IMR-90 (cell line): ENCODE measurements at regions not wholly inside any gene's neighbourhood (a gene's known extent, or its start where the extent isn't known, plus 50 kb on each side); places are given as distances from the start of the nearest gene placed in this dataset.

Experiments
- ATAC-seq: fragments of 200-7000 bp; cut with Tn5 transposase; 2 replicates; pipeline ENCODE4 v1.9.1; 2020; ENCODE audit warnings: low read depth, mild to moderate bottlenecking, moderate library complexity
- BruUV-seq: library from RNA; stranded (reverse); fragments of 400-500 nt; replicated peaks from 2 replicates; lab custom pipeline; 2021; lab: Mats Ljungman, UMichigan
- CTCF ChIA-PET: fragments of 300-600 bp; formaldehyde crosslinking; extraction: SDS; loops from one replicate; lab custom pipeline; 2021; ENCODE audit warnings: antibody characterized with exemption; lab: Yijun Ruan, JAX
- POLR2A ChIA-PET: fragments of 300-600 bp; sonication (Branson Sonifier 250); formaldehyde crosslinking; loops from one replicate; lab custom pipeline; 2022; ENCODE audit warnings: antibody characterized with exemption; ENCODE audit not compliant: unreplicated experiment; lab: Charles Lee
- DNase-seq: peaks from one replicate; pipeline ENCODE4 v3.0.0; 2013
- H2AFZ ChIP-seq: replicated peaks from 2 replicates; pipeline ENCODE3; 2013; ENCODE audit warnings: low read length, mild to moderate bottlenecking; ENCODE audit not compliant: poor library complexity
- H2AK5ac ChIP-seq: 2 replicates; pipeline ENCODE4 v1.6.1; 2013; ENCODE audit warnings: low read depth, low read length, inconsistent platforms
- H2AK9ac ChIP-seq: replicated peaks from 2 replicates; pipeline ENCODE3; 2013; ENCODE audit warnings: mild to moderate bottlenecking, low read depth, low read length, moderate library complexity; ENCODE audit not compliant: poor library complexity
- H2BK120ac ChIP-seq: 2 replicates; pipeline ENCODE4 v1.6.1; 2013; ENCODE audit warnings: low read depth, low read length, inconsistent platforms
- H2BK15ac ChIP-seq: 3 replicates; pipeline ENCODE4 v1.6.1; 2013; ENCODE audit warnings: low read depth, low read length, inconsistent platforms
- H2BK20ac ChIP-seq: 2 replicates; pipeline ENCODE4 v1.6.1; 2013; ENCODE audit warnings: low read depth, mild to moderate bottlenecking, inconsistent platforms, low read length, moderate library complexity
- H2BK5ac ChIP-seq: 2 replicates; pipeline ENCODE4 v1.6.1; 2013; ENCODE audit warnings: mild to moderate bottlenecking, low read depth, low read length, inconsistent platforms; ENCODE audit not compliant: poor library complexity, severe bottlenecking
- H3K14ac ChIP-seq: replicated peaks from 2 replicates; pipeline ENCODE4 v1.6.1; 2013; ENCODE audit warnings: low read depth, low read length, inconsistent platforms
- H3K18ac ChIP-seq: 2 replicates; pipeline ENCODE4 v1.6.1; 2013; ENCODE audit warnings: low read depth, low read length, control low read depth
- H3K23ac ChIP-seq: 2 replicates; pipeline ENCODE4 v1.6.1; 2013; ENCODE audit warnings: low read depth, low read length, inconsistent platforms
- H3K27ac ChIP-seq: 2 replicates; pipeline ENCODE4 v1.5.1; 2013; ENCODE audit warnings: mild to moderate bottlenecking, control low read depth, low read length; ENCODE audit not compliant: insufficient read depth
- H3K27me3 ChIP-seq: 2 replicates; pipeline ENCODE4 v1.6.1; 2013; ENCODE audit warnings: low read length; ENCODE audit not compliant: control insufficient read depth, insufficient read depth
- H3K36me3 ChIP-seq: 2 replicates; pipeline ENCODE4 v1.6.1; 2013; ENCODE audit warnings: low read length, mixed read lengths; ENCODE audit not compliant: control insufficient read depth, insufficient read depth
- H3K4ac ChIP-seq: 2 replicates; pipeline ENCODE4 v1.6.1; 2013; ENCODE audit warnings: low read depth, low read length, inconsistent platforms
- H3K4me1 ChIP-seq: 2 replicates; pipeline ENCODE4 v1.6.1; 2013; ENCODE audit warnings: low read length, mixed read lengths; ENCODE audit not compliant: control insufficient read depth, insufficient read depth
- H3K4me2 ChIP-seq: 2 replicates; pipeline ENCODE4 v1.6.1; 2013; ENCODE audit warnings: low read depth, mild to moderate bottlenecking, control low read depth, low read length, moderate library complexity
- H3K4me3 ChIP-seq: 2 replicates; pipeline ENCODE4 v1.5.1; 2013; ENCODE audit warnings: low read depth, mild to moderate bottlenecking, control low read depth, low read length, moderate library complexity; ENCODE audit not compliant: insufficient read depth
- H3K56ac ChIP-seq: 2 replicates; pipeline ENCODE4 v1.6.1; 2013; ENCODE audit warnings: low read length, inconsistent platforms; ENCODE audit not compliant: insufficient read depth; ENCODE audit errors: extremely low read depth
- H3K79me1 ChIP-seq, 2 experiments: 2 replicates each; pipeline ENCODE4 v1.6.1; 2013; ENCODE audit warnings: low read length in 2 of 2, inconsistent platforms in 1 of 2, low read depth in 1 of 2
- H3K9ac ChIP-seq: 2 replicates; pipeline ENCODE4 v1.6.1; 2013; ENCODE audit warnings: low read depth, low read length, control low read depth
- H3K9me1 ChIP-seq: 2 replicates; pipeline ENCODE4 v1.6.1; 2013; ENCODE audit warnings: low read length, inconsistent platforms; ENCODE audit not compliant: insufficient read depth
- H3K9me3 ChIP-seq: 2 replicates; pipeline ENCODE4 v1.6.1; 2013; ENCODE audit warnings: low read length; ENCODE audit not compliant: control insufficient read depth, insufficient read depth
- H4K20me1 ChIP-seq: 2 replicates; pipeline ENCODE4 v1.6.1; 2013; ENCODE audit warnings: low read length, inconsistent platforms; ENCODE audit not compliant: insufficient read depth
- H4K5ac ChIP-seq: 2 replicates; pipeline ENCODE4 v1.6.1; 2013; ENCODE audit warnings: mild to moderate bottlenecking, low read depth, low read length, control low read depth
- H4K8ac ChIP-seq, 2 experiments: 2 replicates each; pipeline ENCODE4 v1.6.1; 2013; ENCODE audit warnings: low read depth in 2 of 2, low read length in 2 of 2, control low read depth in 1 of 2, inconsistent platforms in 1 of 2
- H4K91ac ChIP-seq: 2 replicates; pipeline ENCODE4 v1.6.1; 2013; ENCODE audit warnings: low read depth, low read length, inconsistent platforms; ENCODE audit not compliant: insufficient read depth
- CHD1 ChIP-seq: IDR thresholded peaks from 2 replicates; pipeline ENCODE4 v1.6.1; 2012; ENCODE audit warnings: low read depth, low read length, improper control_type of control experiment
- ELK1 ChIP-seq: fragments of 150-350 bp; IDR thresholded peaks from 2 replicates; pipeline ENCODE4 v1.6.1; 2016; ENCODE audit warnings: low read depth, mild to moderate bottlenecking, low read length, moderate library complexity, borderline replicate concordance
- FOS ChIP-seq: fragments of 150-350 bp; IDR thresholded peaks from 2 replicates; pipeline ENCODE4 v1.6.1; 2016; ENCODE audit warnings: low read depth, low read length
- MAFK ChIP-seq: IDR thresholded peaks from 2 replicates; pipeline ENCODE4 v1.6.1; 2012; ENCODE audit warnings: low read depth, low read length, improper control_type of control experiment
- POLR2A ChIP-seq: IDR thresholded peaks from 2 replicates; pipeline ENCODE4 v1.6.1; 2012; ENCODE audit warnings: mild to moderate bottlenecking, low read depth, low read length
- RAD21 ChIP-seq: IDR thresholded peaks from 2 replicates; pipeline ENCODE4 v1.6.1; 2012; ENCODE audit warnings: low read length, improper control_type of control experiment
- RFX5 ChIP-seq: IDR thresholded peaks from 2 replicates; pipeline ENCODE4 v1.8.0; 2012; ENCODE audit warnings: low read depth, mild to moderate bottlenecking, low read length, moderate library complexity
- USF2 ChIP-seq: fragments of 150-350 bp; IDR thresholded peaks from 2 replicates; pipeline ENCODE4 v1.6.1; 2017; ENCODE audit warnings: mild to moderate bottlenecking, antibody characterized with exemption, low read length, low read depth
- WGBS, 2 experiments: methylation state at CpG; one replicate each; pipeline versions ENCODE4 v1.1.5 to v1.1.7; 2013; ENCODE audit warnings: missing lambda C conversion rate in 2 of 2; ENCODE audit not compliant: insufficient read length in 1 of 2; ENCODE audit errors: extremely low coverage in 2 of 2; 5-methylcytosine and 5-hydroxymethylcytosine counted together
- dilution Hi-C: fragments of 300-500 bp; cut with HindIII; formaldehyde crosslinking; loops from one replicate; pipeline ENCODE4 v1.14.3; 2018; ENCODE audit warnings: low sequenced_read_pairs; ENCODE audit not compliant: unreplicated experiment
- in situ Hi-C: fragments of 300-500 bp; cut with MboI; formaldehyde crosslinking; loops from 3 replicates; pipeline ENCODE4 v1.14.3; 2019; ENCODE audit warnings: low sequenced_read_pairs, inconsistent platforms, mixed read lengths
- intact Hi-C: fragments of 100-400 bp; cut with micrococcal nuclease; formaldehyde crosslinking; loops from 2 replicates; pipeline ENCODE4 v1.10.0; 2022

- H3K4me3 ChIP-seq = no peak overlapping the region
- no peaks in the 10 kb centered on the region for H3K9me1 ChIP-seq
- no peak overlapping the region for H3K14ac ChIP-seq
- H3K4ac ChIP-seq = no peak overlapping the region
- ChIA-PET CTCF (no interaction called here), POLR2A (no interaction called here)
- no peak overlapping the region for H2AK9ac ChIP-seq
- no peak overlapping the region for H3K56ac ChIP-seq
- H3K9ac ChIP-seq = no peak overlapping the region
- H2BK5ac ChIP-seq = no peak overlapping the region
- intact Hi-C loops (no loop called here), in situ Hi-C loops (no loop called here), dilution Hi-C loops (no loop called here)
- H4K8ac ChIP-seq = no peak overlapping the region
- no peaks in the 10 kb centered on the region for H4K20me1 ChIP-seq
- H2BK15ac ChIP-seq = no peak overlapping the region
- H3K27ac ChIP-seq = no peak overlapping the region
- no peak overlapping the region for H2AFZ ChIP-seq
- H2BK20ac ChIP-seq = no peak overlapping the region
- no peaks in the 10 kb centered on the region for H3K9me3 ChIP-seq
- no TSS peak for BruUV-seq
- H2AK5ac ChIP-seq = no peak overlapping the region
- H3K36me3 ChIP-seq = no peaks in the 10 kb centered on the region
- H4K91ac ChIP-seq = no peak overlapping the region
- H3K4me1 ChIP-seq = no peaks in the 10 kb centered on the region
- no peak overlapping the region for H3K23ac ChIP-seq
- H3K4me2 ChIP-seq = no peak overlapping the region
- no peak for TF ChIP-seq RFX5
- TF ChIP-seq POLR2A = no peak
- no peak for TF ChIP-seq FOS
- TF ChIP-seq RAD21 = no peak
- no peak for TF ChIP-seq ELK1
- no peak for TF ChIP-seq CHD1
- TF ChIP-seq MAFK = no peak
- no peak for TF ChIP-seq USF2
- no CpG with 5 or more reads among the region's 2 CpGs for WGBS, 2 experiments
- H4K5ac ChIP-seq = no peak overlapping the region
- H3K18ac ChIP-seq = no peak overlapping the region
- DNase-seq (no peak), ATAC-seq (no peak)
- H3K79me1 ChIP-seq = no peaks in the 10 kb centered on the region
- no peaks in the 10 kb centered on the region for H3K27me3 ChIP-seq
- H2BK120ac ChIP-seq = no peak overlapping the region
Observed at GRCh38 chr18:5779922-5780321, 115.4 kb downstream of the TMEM200C start.
